Activated B cell treated with CpG ODN at 0.5 μM for 24 hours (primary cell): ENCODE measurements at regions not wholly inside any gene's neighbourhood (a gene's known extent, or its start where the extent isn't known, plus 50 kb on each side); places are given as distances from the start of the nearest gene placed in this dataset.

ENCODE experiments used
- ATAC-seq: fragments of 200-7000 bp; cut with Tn5 transposase; one replicate; pipeline ENCODE4 v1.10.0; 2021; ENCODE audit warnings: low read depth, mild to moderate bottlenecking, moderate library complexity
- CTCF ChIA-PET: fragments of 350-600 bp; sonication (Branson Sonifier 250); formaldehyde crosslinking; loops from one replicate; lab custom pipeline; 2021; ENCODE audit warnings: antibody characterized with exemption; lab: Charles Lee
- POLR2A ChIA-PET: fragments of 350-600 bp; sonication (Branson Sonifier 250); formaldehyde crosslinking; loops from one replicate; lab custom pipeline; 2021; ENCODE audit warnings: antibody characterized with exemption; lab: Charles Lee
- DNase-seq: peaks from one replicate; pipeline ENCODE4 v3.0.0; 2022
- H3K27ac Mint-ChIP-seq: one replicate; pipeline ENCODE4 v1.8.0; 2020; ENCODE audit warnings: mixed read lengths
- H3K27me3 Mint-ChIP-seq: one replicate; pipeline ENCODE4 v1.8.0; 2021; ENCODE audit warnings: mixed read lengths
- H3K36me3 Mint-ChIP-seq: one replicate; pipeline ENCODE4 v1.8.0; 2021; ENCODE audit warnings: low read depth, mixed read lengths
- H3K4me1 Mint-ChIP-seq: one replicate; pipeline ENCODE4 v1.8.0; 2021; ENCODE audit warnings: mixed read lengths
- H3K4me3 Mint-ChIP-seq: one replicate; pipeline ENCODE4 v1.8.0; 2020; ENCODE audit warnings: mild to moderate bottlenecking, mixed read lengths
- H3K9me3 Mint-ChIP-seq: one replicate; pipeline ENCODE4 v1.8.0; 2020; ENCODE audit warnings: mixed read lengths
- intact Hi-C: fragments of 100-400 bp; cut with micrococcal nuclease; formaldehyde crosslinking; loops from one replicate; pipeline ENCODE4 v1.15.1; 2024
- TF ChIP-seq, protein P1 (sequence below): fragments of 200-600 bp; IDR thresholded peaks from one replicate; pipeline ENCODE4 v1.8.0; 2022; ENCODE audit warnings: antibody characterized with exemption, mild to moderate bottlenecking

DNA sequence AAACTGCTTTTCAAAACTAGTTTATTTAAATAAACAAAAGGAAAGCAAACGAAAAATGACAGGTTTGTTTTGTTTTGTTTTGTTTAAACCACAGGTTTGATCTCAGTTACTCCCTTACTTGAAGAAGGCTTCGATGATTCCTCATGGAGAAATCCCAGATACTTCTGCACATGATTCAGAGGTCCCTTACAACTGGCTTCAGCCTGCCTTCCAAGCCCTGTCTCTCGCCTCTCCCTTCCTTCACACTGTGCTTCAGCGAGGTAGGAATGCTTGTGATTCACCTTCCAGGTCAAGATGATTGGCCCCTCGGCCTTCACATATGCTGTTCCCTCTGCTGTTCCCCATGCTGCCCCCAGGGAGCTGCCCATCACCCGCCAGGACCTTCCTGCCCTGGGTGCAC is 104.1 kb upstream of the ITGA6 start:
- no peak overlapping the region for H3K27ac Mint-ChIP-seq
- peaks cover 3% of the 10 kb centered on the region for H3K27me3 Mint-ChIP-seq
- ChIA-PET POLR2A (no interaction called here), CTCF (no interaction called here)
- intact Hi-C loops = no loop called here
- H3K36me3 Mint-ChIP-seq = no peaks in the 10 kb centered on the region
- TF ChIP-seq, protein P1, sequence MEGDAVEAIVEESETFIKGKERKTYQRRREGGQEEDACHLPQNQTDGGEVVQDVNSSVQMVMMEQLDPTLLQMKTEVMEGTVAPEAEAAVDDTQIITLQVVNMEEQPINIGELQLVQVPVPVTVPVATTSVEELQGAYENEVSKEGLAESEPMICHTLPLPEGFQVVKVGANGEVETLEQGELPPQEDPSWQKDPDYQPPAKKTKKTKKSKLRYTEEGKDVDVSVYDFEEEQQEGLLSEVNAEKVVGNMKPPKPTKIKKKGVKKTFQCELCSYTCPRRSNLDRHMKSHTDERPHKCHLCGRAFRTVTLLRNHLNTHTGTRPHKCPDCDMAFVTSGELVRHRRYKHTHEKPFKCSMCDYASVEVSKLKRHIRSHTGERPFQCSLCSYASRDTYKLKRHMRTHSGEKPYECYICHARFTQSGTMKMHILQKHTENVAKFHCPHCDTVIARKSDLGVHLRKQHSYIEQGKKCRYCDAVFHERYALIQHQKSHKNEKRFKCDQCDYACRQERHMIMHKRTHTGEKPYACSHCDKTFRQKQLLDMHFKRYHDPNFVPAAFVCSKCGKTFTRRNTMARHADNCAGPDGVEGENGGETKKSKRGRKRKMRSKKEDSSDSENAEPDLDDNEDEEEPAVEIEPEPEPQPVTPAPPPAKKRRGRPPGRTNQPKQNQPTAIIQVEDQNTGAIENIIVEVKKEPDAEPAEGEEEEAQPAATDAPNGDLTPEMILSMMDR = no peak
- no peak overlapping the region for H3K4me3 Mint-ChIP-seq
- peaks cover 3% of the 10 kb centered on the region for H3K9me3 Mint-ChIP-seq
- no peak for DNase-seq
- H3K4me1 Mint-ChIP-seq = no peaks in the 10 kb centered on the region
- no peak for ATAC-seq

DNA sequence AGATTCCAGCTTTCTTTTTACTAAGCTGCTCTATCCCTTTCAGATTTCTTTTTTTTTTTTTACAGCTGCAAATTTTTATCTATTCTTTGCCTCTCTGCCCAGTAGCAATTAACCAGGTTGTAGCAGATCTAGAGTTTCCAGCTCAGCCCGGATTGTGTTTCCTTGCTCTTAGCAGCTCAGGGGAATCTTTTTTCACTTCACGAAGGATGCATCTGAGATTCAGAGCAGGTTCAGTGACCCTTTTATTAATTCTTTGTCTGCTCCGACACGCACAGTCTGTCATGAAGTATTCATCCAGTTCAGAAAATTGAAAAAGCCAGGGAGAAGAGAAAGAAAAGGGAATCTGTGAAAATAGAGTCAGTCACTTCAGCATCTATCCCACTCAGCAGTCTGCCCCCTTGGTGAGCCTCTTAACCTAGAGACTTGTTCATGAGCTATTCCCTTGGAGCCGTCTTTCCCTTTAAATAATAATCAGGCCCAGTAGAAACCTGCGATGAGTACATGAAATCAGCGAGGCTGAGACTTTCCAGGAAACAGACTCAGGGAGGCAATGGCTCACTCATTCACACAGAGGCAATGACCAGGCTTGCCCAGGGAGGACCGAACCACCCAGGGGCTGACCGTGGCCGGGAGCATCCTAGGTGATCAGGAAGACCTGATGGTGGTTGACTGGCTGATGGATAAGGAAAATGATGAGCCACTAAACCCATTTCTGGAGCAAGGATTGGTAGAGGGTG is 103.4 kb upstream of the ITGA6 start:
- no peak overlapping the region for H3K4me3 Mint-ChIP-seq
- TF ChIP-seq, protein P1 = no peak
- no peaks in the 10 kb centered on the region for H3K4me1 Mint-ChIP-seq
- intact Hi-C loops = no loop called here
- H3K36me3 Mint-ChIP-seq = no peaks in the 10 kb centered on the region
- H3K9me3 Mint-ChIP-seq = peaks cover 3% of the 10 kb centered on the region
- ChIA-PET POLR2A (no interaction called here), CTCF (no interaction called here)
- no peak for ATAC-seq
- H3K27me3 Mint-ChIP-seq = peaks cover 3% of the 10 kb centered on the region
- H3K27ac Mint-ChIP-seq = no peak overlapping the region
- no peak for DNase-seq

DNA sequence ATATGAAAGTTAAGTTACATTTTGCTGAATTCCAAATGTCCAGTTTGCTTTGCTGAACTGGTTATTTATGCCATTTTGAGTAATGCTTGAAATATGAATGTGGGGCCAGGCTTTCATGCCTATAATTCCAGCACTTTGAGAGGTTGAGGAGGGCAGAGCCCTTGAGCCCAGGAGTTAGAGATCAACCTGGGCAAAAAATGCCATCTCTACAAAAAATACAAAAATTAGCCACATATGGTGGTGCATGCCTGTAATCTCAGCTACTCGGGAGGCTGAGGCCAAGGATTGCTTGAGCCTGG is 101.2 kb upstream of the ITGA6 start:
- Mint-ChIP-seq H3K27ac (no peak overlapping the region), H3K36me3 (no peaks in the 10 kb centered on the region), H3K4me1 (peaks cover 2% of the 10 kb centered on the region), H3K27me3 (peaks cover 4% of the 10 kb centered on the region), H3K4me3 (no peak overlapping the region), H3K9me3 (peaks cover 3% of the 10 kb centered on the region)
- DNase-seq (no peak), ATAC-seq (no peak)
- intact Hi-C loops = no loop called here
- TF ChIP-seq, protein P1 = no peak
- POLR2A ChIA-PET = no interaction called here
- CTCF ChIA-PET = no interaction called here

DNA sequence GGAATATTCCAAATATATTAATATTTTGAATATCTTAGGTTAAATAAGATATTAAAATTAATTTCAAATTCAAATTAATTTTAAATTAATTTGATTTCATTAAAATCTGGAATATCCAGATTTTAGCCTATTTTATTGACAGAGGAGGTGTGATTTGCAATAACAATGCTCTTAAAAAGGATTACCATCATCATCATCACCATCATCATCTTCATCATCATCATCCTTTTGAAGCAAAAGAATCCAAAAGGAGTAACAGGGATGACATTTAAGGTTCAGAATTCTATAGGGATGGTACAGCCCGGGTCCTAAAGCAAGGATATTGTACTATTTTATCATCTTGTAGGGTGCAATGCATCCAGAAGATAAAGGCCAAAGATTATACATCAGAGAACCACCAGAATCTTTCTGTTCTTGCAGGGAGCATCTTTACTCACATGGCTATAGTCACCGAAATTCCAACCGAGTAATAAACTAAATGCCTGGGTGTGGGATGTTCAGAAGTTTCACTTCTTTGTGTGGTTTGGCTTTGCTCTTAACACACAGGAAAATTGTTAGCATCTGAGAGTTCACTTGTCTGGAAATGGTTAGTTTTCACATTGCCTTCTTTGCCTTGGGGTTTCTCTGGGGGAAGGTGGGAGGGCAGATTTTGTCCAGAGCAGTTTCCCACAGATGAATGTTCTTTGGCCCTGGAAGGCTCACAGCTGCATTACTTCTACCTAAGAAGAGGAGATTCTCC is 99.1 kb upstream of the ITGA6 start:
- H3K4me3 Mint-ChIP-seq = no peak overlapping the region
- CTCF ChIA-PET = no interaction called here
- POLR2A ChIA-PET = no interaction called here
- peaks cover 5% of the 10 kb centered on the region for H3K27me3 Mint-ChIP-seq
- peaks cover 2% of the 10 kb centered on the region for H3K4me1 Mint-ChIP-seq
- TF ChIP-seq, protein P1 = no peak
- DNase-seq (no peak), ATAC-seq (no peak)
- intact Hi-C loops = no loop called here
- H3K9me3 Mint-ChIP-seq = no peaks in the 10 kb centered on the region
- H3K36me3 Mint-ChIP-seq = no peaks in the 10 kb centered on the region
- H3K27ac Mint-ChIP-seq = no peak overlapping the region

DNA sequence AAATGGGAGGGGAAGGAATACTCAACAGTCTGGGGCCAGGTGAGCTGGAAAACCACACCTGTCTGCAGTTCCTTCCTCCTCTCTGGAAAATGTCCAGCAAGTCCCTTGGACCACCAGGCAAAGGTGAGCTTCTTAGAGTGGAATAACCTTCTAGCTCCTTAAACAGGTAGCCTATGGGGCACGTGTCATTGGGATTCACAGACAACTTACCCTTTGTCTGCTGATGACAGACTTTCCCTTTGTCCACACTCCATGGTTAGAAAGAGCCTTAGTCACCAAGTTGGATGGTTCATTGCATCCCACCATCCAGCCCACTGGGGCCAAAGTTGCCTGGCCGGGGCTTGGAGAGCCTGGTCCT is 98.0 kb upstream of the ITGA6 start:
- POLR2A ChIA-PET = no interaction called here
- Mint-ChIP-seq H3K27ac (no peak overlapping the region), H3K36me3 (no peaks in the 10 kb centered on the region), H3K27me3 (peaks cover 5% of the 10 kb centered on the region), H3K4me3 (no peak overlapping the region), H3K9me3 (no peaks in the 10 kb centered on the region), H3K4me1 (peaks cover 2% of the 10 kb centered on the region)
- ATAC-seq (no peak), DNase-seq (no peak)
- CTCF ChIA-PET = no interaction called here
- intact Hi-C loops = no loop called here
- TF ChIP-seq, protein P1 = no peak
